ENCODE measurements at regions not wholly inside any gene's neighbourhood (a gene's known extent, or its start where the extent isn't known, plus 50 kb on each side); places are given as distances from the start of the nearest gene placed in this dataset.

DNA sequence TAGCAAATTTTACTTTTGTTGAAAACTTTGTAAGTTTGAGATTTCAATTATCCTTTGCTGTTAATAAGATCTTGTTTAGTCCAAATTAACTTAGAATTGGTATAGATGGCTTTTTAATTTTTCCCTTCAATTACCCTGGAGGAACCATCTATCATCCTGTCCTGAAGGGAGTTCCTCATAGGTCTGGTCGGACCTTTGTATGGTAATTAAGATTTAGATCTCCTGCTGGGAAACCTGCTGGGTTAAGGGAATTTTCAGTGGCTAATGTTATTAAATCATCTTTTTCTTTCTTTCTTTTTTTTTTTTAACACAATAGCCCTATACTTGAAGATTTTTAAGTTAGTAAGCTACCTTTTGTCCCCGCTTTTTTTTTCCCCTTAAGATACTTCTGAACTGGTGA, 63.0 kb upstream of the PRMT8 start:
- H3K4me1 Mint-ChIP-seq = peaks cover 38% of the 10 kb centered on the region
- H3K27me3 Mint-ChIP-seq (ENCODE audit: low read depth) = peaks cover 11% of the 10 kb centered on the region
- no peak for DNase-seq (ENCODE audit: low spot score)
- no peak for ATAC-seq
- no peak overlapping the region for H3K4me3 Mint-ChIP-seq
- peaks cover 15% of the 10 kb centered on the region for H3K36me3 Mint-ChIP-seq
- peaks cover 29% of the 10 kb centered on the region for H3K9me3 Mint-ChIP-seq
- POLR2A ChIA-PET = no interaction called here
- TF ChIP-seq ZNF232 (CRISPR knock-in tag; IDR thresholded peaks at IDR 0.05) (no peak), SMAD3 (CRISPR knock-in tag; IDR thresholded peaks at IDR 0.05; ENCODE audit: borderline replicate concordance) (no peak), ZNF671 (CRISPR knock-in tag; IDR thresholded peaks at IDR 0.05) (no peak), CREM (CRISPR knock-in tag; IDR thresholded peaks at IDR 0.05) (no peak), TEAD1 (CRISPR knock-in tag; IDR thresholded peaks at IDR 0.05) (no peak), SP1 (CRISPR knock-in tag; conservative IDR thresholded peaks at IDR 0.05) (no peak)
- TF ChIP-seq, protein P1, sequence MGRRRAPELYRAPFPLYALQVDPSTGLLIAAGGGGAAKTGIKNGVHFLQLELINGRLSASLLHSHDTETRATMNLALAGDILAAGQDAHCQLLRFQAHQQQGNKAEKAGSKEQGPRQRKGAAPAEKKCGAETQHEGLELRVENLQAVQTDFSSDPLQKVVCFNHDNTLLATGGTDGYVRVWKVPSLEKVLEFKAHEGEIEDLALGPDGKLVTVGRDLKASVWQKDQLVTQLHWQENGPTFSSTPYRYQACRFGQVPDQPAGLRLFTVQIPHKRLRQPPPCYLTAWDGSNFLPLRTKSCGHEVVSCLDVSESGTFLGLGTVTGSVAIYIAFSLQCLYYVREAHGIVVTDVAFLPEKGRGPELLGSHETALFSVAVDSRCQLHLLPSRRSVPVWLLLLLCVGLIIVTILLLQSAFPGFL (CRISPR knock-in tag; IDR thresholded peaks at IDR 0.05; ENCODE audit: borderline replicate concordance) = no peak
- TF ChIP-seq, protein P2, sequence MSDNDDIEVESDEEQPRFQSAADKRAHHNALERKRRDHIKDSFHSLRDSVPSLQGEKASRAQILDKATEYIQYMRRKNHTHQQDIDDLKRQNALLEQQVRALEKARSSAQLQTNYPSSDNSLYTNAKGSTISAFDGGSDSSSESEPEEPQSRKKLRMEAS (CRISPR knock-in tag; IDR thresholded peaks at IDR 0.05) = no peak
- TF ChIP-seq, protein P3, sequence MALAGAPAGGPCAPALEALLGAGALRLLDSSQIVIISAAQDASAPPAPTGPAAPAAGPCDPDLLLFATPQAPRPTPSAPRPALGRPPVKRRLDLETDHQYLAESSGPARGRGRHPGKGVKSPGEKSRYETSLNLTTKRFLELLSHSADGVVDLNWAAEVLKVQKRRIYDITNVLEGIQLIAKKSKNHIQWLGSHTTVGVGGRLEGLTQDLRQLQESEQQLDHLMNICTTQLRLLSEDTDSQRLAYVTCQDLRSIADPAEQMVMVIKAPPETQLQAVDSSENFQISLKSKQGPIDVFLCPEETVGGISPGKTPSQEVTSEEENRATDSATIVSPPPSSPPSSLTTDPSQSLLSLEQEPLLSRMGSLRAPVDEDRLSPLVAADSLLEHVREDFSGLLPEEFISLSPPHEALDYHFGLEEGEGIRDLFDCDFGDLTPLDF (CRISPR knock-in tag; IDR thresholded peaks at IDR 0.05) = no peak
- TF ChIP-seq, protein P4, sequence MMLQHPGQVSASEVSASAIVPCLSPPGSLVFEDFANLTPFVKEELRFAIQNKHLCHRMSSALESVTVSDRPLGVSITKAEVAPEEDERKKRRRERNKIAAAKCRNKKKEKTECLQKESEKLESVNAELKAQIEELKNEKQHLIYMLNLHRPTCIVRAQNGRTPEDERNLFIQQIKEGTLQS (CRISPR knock-in tag; conservative IDR thresholded peaks at IDR 0.05) = no peak
- CTCF ChIA-PET = interaction anchor here (0.7 kb wide), 1 partner anchor 301 kb away, joined by 3 read pairs; no protein-coding TSS in a partner anchor
- H3K27ac Mint-ChIP-seq = no peak overlapping the region

DNA sequence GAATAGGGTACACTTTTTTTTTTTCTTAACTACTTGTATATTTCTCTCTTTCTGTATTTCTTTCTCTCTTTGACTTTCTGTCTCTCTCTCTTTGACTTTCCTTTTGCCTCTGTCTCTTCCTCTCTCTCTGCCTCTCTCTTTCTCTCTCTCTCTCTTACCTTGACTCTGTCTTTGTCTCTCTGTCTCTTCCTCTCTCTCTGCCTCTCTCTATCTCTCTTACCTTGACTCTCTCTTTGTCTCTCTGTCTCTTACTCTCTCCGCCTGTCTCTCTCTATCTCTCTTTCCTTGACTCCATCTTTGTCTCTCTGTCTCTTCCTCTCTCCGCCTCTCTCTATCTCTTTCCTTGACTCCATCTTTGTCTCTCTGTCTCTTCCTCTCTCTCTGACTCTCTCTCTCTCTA, 62.4 kb upstream of the PRMT8 start:
- Mint-ChIP-seq H3K4me3 (no peak overlapping the region), H3K9me3 (peaks cover 22% of the 10 kb centered on the region), H3K27me3 (ENCODE audit: low read depth) (peaks cover 9% of the 10 kb centered on the region), H3K4me1 (peaks cover 44% of the 10 kb centered on the region), H3K36me3 (peaks cover 15% of the 10 kb centered on the region), H3K27ac (no peak overlapping the region)
- no peak for ATAC-seq
- ChIA-PET CTCF (interaction anchor here (0.7 kb wide), 1 partner anchor 300 kb away, joined by 3 read pairs; no protein-coding TSS in a partner anchor), POLR2A (no interaction called here)
- DNase-seq (ENCODE audit: low spot score) = no peak
- TF ChIP-seq, protein P3 (CRISPR knock-in tag; IDR thresholded peaks at IDR 0.05) = no peak
- TF ChIP-seq, protein P5, sequence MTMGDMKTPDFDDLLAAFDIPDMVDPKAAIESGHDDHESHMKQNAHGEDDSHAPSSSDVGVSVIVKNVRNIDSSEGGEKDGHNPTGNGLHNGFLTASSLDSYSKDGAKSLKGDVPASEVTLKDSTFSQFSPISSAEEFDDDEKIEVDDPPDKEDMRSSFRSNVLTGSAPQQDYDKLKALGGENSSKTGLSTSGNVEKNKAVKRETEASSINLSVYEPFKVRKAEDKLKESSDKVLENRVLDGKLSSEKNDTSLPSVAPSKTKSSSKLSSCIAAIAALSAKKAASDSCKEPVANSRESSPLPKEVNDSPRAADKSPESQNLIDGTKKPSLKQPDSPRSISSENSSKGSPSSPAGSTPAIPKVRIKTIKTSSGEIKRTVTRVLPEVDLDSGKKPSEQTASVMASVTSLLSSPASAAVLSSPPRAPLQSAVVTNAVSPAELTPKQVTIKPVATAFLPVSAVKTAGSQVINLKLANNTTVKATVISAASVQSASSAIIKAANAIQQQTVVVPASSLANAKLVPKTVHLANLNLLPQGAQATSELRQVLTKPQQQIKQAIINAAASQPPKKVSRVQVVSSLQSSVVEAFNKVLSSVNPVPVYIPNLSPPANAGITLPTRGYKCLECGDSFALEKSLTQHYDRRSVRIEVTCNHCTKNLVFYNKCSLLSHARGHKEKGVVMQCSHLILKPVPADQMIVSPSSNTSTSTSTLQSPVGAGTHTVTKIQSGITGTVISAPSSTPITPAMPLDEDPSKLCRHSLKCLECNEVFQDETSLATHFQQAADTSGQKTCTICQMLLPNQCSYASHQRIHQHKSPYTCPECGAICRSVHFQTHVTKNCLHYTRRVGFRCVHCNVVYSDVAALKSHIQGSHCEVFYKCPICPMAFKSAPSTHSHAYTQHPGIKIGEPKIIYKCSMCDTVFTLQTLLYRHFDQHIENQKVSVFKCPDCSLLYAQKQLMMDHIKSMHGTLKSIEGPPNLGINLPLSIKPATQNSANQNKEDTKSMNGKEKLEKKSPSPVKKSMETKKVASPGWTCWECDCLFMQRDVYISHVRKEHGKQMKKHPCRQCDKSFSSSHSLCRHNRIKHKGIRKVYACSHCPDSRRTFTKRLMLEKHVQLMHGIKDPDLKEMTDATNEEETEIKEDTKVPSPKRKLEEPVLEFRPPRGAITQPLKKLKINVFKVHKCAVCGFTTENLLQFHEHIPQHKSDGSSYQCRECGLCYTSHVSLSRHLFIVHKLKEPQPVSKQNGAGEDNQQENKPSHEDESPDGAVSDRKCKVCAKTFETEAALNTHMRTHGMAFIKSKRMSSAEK (CRISPR knock-in tag; IDR thresholded peaks at IDR 0.05; ENCODE audit: borderline replicate concordance) = no peak
- TF ChIP-seq KAT7 (CRISPR knock-in tag; IDR thresholded peaks at IDR 0.05; ENCODE audit: borderline replicate concordance) = no peak
- TF ChIP-seq SP1 (CRISPR knock-in tag; conservative IDR thresholded peaks at IDR 0.05) = no peak
- TF ChIP-seq, protein P6, sequence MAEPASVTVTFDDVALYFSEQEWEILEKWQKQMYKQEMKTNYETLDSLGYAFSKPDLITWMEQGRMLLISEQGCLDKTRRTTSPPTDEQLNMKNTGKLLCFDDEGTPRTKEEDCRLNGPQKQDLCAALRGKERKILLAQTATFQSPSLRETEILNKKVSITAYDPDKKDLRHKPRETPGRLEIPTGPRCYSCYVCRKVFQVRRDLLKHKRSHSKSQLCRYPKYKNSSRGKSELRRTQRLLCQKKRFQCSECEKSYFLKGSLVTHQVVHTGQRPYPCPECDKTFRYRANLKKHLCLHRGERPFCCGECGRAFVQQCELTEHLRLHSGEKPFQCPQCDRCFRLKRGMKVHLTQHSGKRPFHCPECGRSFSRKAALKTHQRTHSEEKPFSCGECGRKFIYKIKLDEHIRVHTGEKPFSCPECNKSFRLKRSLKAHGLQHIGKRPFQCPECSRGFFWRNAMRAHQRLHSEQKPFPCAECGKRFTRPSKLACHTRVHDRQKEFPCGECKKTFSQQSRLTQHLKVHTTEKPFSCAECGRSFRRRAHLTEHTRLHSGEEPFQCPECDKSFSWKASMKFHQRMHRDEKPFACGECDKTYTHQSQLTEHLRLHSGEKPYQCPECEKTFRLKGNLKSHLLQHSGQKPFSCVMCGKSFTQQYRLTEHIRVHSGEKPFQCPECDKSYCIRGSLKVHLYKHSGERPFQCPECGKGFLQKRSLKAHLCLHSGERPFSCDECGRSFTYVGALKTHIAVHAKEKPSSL (CRISPR knock-in tag; conservative IDR thresholded peaks at IDR 0.05) = no peak
- TF ChIP-seq, protein P7, sequence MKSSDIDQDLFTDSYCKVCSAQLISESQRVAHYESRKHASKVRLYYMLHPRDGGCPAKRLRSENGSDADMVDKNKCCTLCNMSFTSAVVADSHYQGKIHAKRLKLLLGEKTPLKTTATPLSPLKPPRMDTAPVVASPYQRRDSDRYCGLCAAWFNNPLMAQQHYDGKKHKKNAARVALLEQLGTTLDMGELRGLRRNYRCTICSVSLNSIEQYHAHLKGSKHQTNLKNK (CRISPR knock-in tag; IDR thresholded peaks at IDR 0.05) = no peak
- TF ChIP-seq ZNF263 (CRISPR knock-in tag; IDR thresholded peaks at IDR 0.05; ENCODE audit: low read depth) = no peak
- no peak for TF ChIP-seq ZNF317 (CRISPR knock-in tag; IDR thresholded peaks at IDR 0.05; ENCODE audit: borderline replicate concordance, low read depth)
- no peak for TF ChIP-seq NR1H2 (CRISPR knock-in tag; IDR thresholded peaks at IDR 0.05)
- no peak for TF ChIP-seq NR2C2 (CRISPR knock-in tag; IDR thresholded peaks at IDR 0.05)
- no peak for TF ChIP-seq CREB1 (CRISPR knock-in tag; IDR thresholded peaks at IDR 0.05)
- TF ChIP-seq, protein P8, sequence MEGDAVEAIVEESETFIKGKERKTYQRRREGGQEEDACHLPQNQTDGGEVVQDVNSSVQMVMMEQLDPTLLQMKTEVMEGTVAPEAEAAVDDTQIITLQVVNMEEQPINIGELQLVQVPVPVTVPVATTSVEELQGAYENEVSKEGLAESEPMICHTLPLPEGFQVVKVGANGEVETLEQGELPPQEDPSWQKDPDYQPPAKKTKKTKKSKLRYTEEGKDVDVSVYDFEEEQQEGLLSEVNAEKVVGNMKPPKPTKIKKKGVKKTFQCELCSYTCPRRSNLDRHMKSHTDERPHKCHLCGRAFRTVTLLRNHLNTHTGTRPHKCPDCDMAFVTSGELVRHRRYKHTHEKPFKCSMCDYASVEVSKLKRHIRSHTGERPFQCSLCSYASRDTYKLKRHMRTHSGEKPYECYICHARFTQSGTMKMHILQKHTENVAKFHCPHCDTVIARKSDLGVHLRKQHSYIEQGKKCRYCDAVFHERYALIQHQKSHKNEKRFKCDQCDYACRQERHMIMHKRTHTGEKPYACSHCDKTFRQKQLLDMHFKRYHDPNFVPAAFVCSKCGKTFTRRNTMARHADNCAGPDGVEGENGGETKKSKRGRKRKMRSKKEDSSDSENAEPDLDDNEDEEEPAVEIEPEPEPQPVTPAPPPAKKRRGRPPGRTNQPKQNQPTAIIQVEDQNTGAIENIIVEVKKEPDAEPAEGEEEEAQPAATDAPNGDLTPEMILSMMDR (IDR thresholded peaks at IDR 0.05) = no peak

Measured in WTC11 (cell line).